ENCODE measurements at regions not wholly inside any gene's neighbourhood (a gene's known extent, or its start where the extent isn't known, plus 50 kb on each side); places are given as distances from the start of the nearest gene placed in this dataset.

DNA sequence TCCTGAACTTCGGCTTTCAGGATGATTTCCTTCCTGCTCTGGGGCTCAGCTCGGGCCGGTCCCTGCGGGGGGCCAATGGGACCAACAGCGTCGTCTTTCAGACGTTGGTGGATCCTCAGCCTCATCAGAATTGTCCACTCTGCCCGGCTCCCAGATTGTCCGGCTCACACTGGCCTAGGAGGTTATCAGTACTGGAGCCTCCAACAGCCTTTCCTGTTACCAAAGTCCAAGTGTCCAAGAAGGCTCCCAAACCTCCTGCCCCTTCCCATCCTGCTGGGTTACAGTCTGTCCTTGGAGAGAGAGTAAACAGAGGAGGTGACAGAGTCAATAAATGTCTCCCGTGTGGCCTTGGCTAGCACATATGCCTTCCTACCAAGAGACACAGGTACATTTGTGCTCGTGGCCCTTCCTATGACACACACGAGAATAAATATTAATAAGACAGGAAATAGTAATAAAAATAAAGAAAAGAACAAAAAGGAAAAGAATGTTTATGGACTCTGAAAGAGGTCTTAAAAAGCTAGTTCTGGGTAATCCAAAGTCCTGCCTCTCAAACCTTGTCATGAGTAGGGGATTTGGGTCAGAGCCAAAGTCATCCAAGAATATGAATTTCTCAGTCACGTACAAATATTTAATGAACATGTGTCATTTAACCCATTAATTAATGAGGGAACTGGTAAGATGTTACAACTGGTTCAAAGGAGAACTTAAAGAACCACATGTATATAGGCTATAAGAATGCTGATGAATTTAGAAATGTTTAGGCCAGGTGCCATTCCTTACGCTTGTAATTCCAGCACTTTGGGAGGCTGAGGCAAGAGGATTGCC lies 80.8 kb upstream of the SLC2A1 start (continued):
- TF ChIP-seq PBX3 (CRISPR knock-in tag; IDR thresholded peaks at IDR 0.05; ENCODE audit: borderline replicate concordance): no peak
- peak; percentile 83 for TF ChIP-seq BORCS8-MEF2B (CRISPR knock-in tag; IDR thresholded peaks at IDR 0.05)
- peak; percentile 95 for TF ChIP-seq FOXO1 (CRISPR knock-in tag; IDR thresholded peaks at IDR 0.05)
- peak; percentile 83; the same call in 1 of the 2 replicates for TF ChIP-seq MLX (CRISPR knock-in tag; IDR thresholded peaks at IDR 0.05)
- peak; percentile 86 for TF ChIP-seq ZKSCAN8 (CRISPR knock-in tag; IDR thresholded peaks at IDR 0.05; ENCODE audit: borderline replicate concordance)
- TF ChIP-seq ZFP1 (CRISPR knock-in tag; IDR thresholded peaks at IDR 0.05): peak; percentile 69
- peak; percentile 84 for TF ChIP-seq SP5 (CRISPR knock-in tag; IDR thresholded peaks at IDR 0.05; ENCODE audit: borderline replicate concordance, low read depth)
- peak; percentile 99 for TF ChIP-seq NCOA2 (CRISPR knock-in tag; IDR thresholded peaks at IDR 0.05)
- TF ChIP-seq MED8 (CRISPR knock-in tag; IDR thresholded peaks at IDR 0.05; ENCODE audit: insufficient replicate concordance): peak; percentile 96
- TF ChIP-seq HOXA3 (CRISPR knock-in tag; IDR thresholded peaks at IDR 0.05): peak; percentile 89
- TF ChIP-seq NFKBIZ (CRISPR knock-in tag; IDR thresholded peaks at IDR 0.05): peak; percentile 71; the same call in 1 of the 2 replicates
- peak; percentile 93 for TF ChIP-seq ELF3 (CRISPR knock-in tag; IDR thresholded peaks at IDR 0.05)
- no peak for TF ChIP-seq ZNF225 (CRISPR knock-in tag; IDR thresholded peaks at IDR 0.05)
- peak; percentile 97 for TF ChIP-seq HMG20A (CRISPR knock-in tag; IDR thresholded peaks at IDR 0.05; ENCODE audit: borderline replicate concordance)
- TF ChIP-seq HNF4A (CRISPR knock-in tag; IDR thresholded peaks at IDR 0.05): peak; percentile 98
- TF ChIP-seq ZNF574 (CRISPR knock-in tag; IDR thresholded peaks at IDR 0.05): peak; percentile 66
- TF ChIP-seq TARDBP (CRISPR knock-in tag; IDR thresholded peaks at IDR 0.05): peak; percentile 99
- TF ChIP-seq ZBTB8A (CRISPR knock-in tag; IDR thresholded peaks at IDR 0.05; ENCODE audit: borderline replicate concordance, low read depth): no peak
- peak; percentile 95 for TF ChIP-seq ZNF644 (CRISPR knock-in tag; IDR thresholded peaks at IDR 0.05; ENCODE audit: low read depth)
- no peak for TF ChIP-seq TCF12 (IDR thresholded peaks at IDR 0.05)
- TF ChIP-seq TCF12 (CRISPR knock-in tag; IDR thresholded peaks at IDR 0.05): peak; percentile 91; the same call in 1 of the 2 replicates
- TF ChIP-seq, protein P1, sequence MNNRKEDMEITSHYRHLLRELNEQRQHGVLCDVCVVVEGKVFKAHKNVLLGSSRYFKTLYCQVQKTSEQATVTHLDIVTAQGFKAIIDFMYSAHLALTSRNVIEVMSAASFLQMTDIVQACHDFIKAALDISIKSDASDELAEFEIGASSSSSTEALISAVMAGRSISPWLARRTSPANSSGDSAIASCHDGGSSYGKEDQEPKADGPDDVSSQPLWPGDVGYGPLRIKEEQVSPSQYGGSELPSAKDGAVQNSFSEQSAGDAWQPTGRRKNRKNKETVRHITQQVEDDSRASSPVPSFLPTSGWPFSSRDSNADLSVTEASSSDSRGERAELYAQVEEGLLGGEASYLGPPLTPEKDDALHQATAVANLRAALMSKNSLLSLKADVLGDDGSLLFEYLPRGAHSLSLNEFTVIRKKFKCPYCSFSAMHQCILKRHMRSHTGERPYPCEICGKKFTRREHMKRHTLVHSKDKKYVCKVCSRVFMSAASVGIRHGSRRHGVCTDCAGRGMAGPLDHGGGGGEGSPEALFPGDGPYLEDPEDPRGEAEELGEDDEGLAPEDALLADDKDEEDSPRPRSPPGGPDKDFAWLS (CRISPR knock-in tag; IDR thresholded peaks at IDR 0.05; ENCODE audit: borderline replicate concordance): no peak
- TF ChIP-seq, protein P2, sequence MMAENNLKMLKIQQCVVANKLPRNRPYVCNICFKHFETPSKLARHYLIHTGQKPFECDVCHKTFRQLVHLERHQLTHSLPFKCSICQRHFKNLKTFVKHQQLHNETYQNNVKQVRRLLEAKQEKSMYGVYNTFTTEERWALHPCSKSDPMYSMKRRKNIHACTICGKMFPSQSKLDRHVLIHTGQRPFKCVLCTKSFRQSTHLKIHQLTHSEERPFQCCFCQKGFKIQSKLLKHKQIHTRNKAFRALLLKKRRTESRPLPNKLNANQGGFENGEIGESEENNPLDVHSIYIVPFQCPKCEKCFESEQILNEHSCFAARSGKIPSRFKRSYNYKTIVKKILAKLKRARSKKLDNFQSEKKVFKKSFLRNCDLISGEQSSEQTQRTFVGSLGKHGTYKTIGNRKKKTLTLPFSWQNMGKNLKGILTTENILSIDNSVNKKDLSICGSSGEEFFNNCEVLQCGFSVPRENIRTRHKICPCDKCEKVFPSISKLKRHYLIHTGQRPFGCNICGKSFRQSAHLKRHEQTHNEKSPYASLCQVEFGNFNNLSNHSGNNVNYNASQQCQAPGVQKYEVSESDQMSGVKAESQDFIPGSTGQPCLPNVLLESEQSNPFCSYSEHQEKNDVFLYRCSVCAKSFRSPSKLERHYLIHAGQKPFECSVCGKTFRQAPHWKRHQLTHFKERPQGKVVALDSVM (CRISPR knock-in tag; IDR thresholded peaks at IDR 0.05): no peak

Measured in HepG2 (cell line).